A673 (cell line): ENCODE measurements at regions not wholly inside any gene's neighbourhood (a gene's known extent, or its start where the extent isn't known, plus 50 kb on each side); places are given as distances from the start of the nearest gene placed in this dataset.
A peak's percentile ranks its signal among the peaks of the same experiment; 100 is the strongest.

ENCODE experiments used
- BruUV-seq: library from RNA; stranded (reverse); fragments of 400-500 nt; replicated peaks from 2 replicates; lab custom pipeline; 2021; lab: Mats Ljungman, UMichigan
- CTCF ChIA-PET: fragments of 300-600 bp; sonication (Branson Sonifier 250); formaldehyde crosslinking; loops from one replicate; lab custom pipeline; 2022; ENCODE audit warnings: antibody characterized with exemption; lab: Charles Lee
- POLR2A ChIA-PET: fragments of 300-600 bp; sonication (Branson Sonifier 250); formaldehyde crosslinking; loops from one replicate; lab custom pipeline; 2022; ENCODE audit warnings: antibody characterized with exemption; ENCODE audit not compliant: low non-redundant PET; lab: Charles Lee
- DNase-seq: peaks from one replicate; pipeline ENCODE4 v3.0.0-alpha.2; 2015; ENCODE audit warnings: low spot score
- H3K27ac ChIP-seq: fragments of 200-600 bp; sonication (generic); 2 replicates; pipeline ENCODE4 v1.5.1; 2016; ENCODE audit warnings: mixed run types, low read depth, mild to moderate bottlenecking, mixed read lengths, antibody characterized with exemption, low read length; ENCODE audit not compliant: poor library complexity, severe bottlenecking
- H3K27me3 ChIP-seq: fragments of 200-600 bp; sonication (generic); replicated peaks from 2 replicates; pipeline ENCODE4 v1.6.1; 2017; ENCODE audit warnings: mixed run types, low read depth, mild to moderate bottlenecking, mixed read lengths, antibody characterized with exemption, low read length; ENCODE audit not compliant: insufficient read depth, poor library complexity
- H3K36me3 ChIP-seq: fragments of 200-600 bp; sonication (generic); 2 replicates; pipeline ENCODE4 v1.6.1; 2016; ENCODE audit warnings: mixed run types, mild to moderate bottlenecking, mixed read lengths, antibody characterized with exemption, low read length; ENCODE audit not compliant: insufficient read depth, poor library complexity, severe bottlenecking
- H3K4me1 ChIP-seq: fragments of 200-600 bp; sonication (generic); 2 replicates; pipeline ENCODE4 v1.6.1; 2017; ENCODE audit warnings: mixed run types, mild to moderate bottlenecking, mixed read lengths, antibody characterized with exemption, low read length; ENCODE audit not compliant: insufficient read depth, poor library complexity, severe bottlenecking
- H3K4me3 ChIP-seq: fragments of 200-600 bp; sonication (generic); 2 replicates; pipeline ENCODE4 v1.5.1; 2016; ENCODE audit warnings: low read depth, mixed run types, mild to moderate bottlenecking, mixed read lengths, low read length; ENCODE audit not compliant: poor library complexity, severe bottlenecking
- H3K9me3 ChIP-seq: fragments of 200-600 bp; sonication (generic); 2 replicates; pipeline ENCODE4 v1.6.1; 2016; ENCODE audit warnings: mixed run types, low read depth, mild to moderate bottlenecking, mixed read lengths, antibody characterized with exemption, low read length; ENCODE audit not compliant: poor library complexity, severe bottlenecking
- CTCF ChIP-seq: fragments of 300-800, 200-600 bp; sonication (generic); conservative IDR thresholded peaks from 2 replicates; pipeline ENCODE4 v1.5.1; 2017; ENCODE audit warnings: low read depth, mild to moderate bottlenecking, antibody characterized with exemption, low read length, moderate library complexity, mixed read lengths
- EZH2 ChIP-seq: fragments of 200-600 bp; sonication (generic); IDR thresholded peaks from 2 replicates; pipeline ENCODE4 v1.6.1; 2017; ENCODE audit warnings: borderline replicate concordance, low read depth, mild to moderate bottlenecking, mixed read lengths, antibody characterized with exemption, low read length; ENCODE audit not compliant: poor library complexity, severe bottlenecking
- intact Hi-C: fragments of 100-400 bp; cut with micrococcal nuclease; formaldehyde crosslinking; loops from one replicate; pipeline ENCODE4 v1.10.0; 2022; ENCODE audit not compliant: unreplicated experiment

GRCh38 chr21:18478513-18478912, 74.9 kb upstream of the TMPRSS15 start:
- POLR2A ChIA-PET = no interaction called here
- DNase-seq = no peak
- no peak overlapping the region for H3K4me3 ChIP-seq
- BruUV-seq = no TSS peak
- H3K36me3 ChIP-seq = no peaks in the 10 kb centered on the region
- no peaks in the 10 kb centered on the region for H3K9me3 ChIP-seq
- CTCF ChIA-PET = no interaction called here
- H3K27me3 ChIP-seq = no peaks in the 10 kb centered on the region
- H3K4me1 ChIP-seq = no peaks in the 10 kb centered on the region
- TF ChIP-seq CTCF (no peak), EZH2 (no peak)
- no peak overlapping the region for H3K27ac ChIP-seq
- intact Hi-C loops = no loop called here

- H3K27ac ChIP-seq = no peak overlapping the region
- POLR2A ChIA-PET = no interaction called here
- CTCF ChIA-PET = no interaction called here
- no peaks in the 10 kb centered on the region for H3K9me3 ChIP-seq
- no peaks in the 10 kb centered on the region for H3K4me1 ChIP-seq
- no peak for TF ChIP-seq CTCF
- TF ChIP-seq EZH2 = no peak
- no peak overlapping the region for H3K4me3 ChIP-seq
- H3K36me3 ChIP-seq = no peaks in the 10 kb centered on the region
- BruUV-seq = no TSS peak
- intact Hi-C loops = no loop called here
- DNase-seq = no peak
- H3K27me3 ChIP-seq = no peaks in the 10 kb centered on the region
Observed at GRCh38 chr21:18488252-18488651, 84.7 kb upstream of the TMPRSS15 start.

GRCh38 chr21:18493422-18493821, 89.8 kb upstream of the TMPRSS15 start:
- no TSS peak for BruUV-seq
- ChIA-PET CTCF (no interaction called here), POLR2A (no interaction called here)
- Histone ChIP-seq H3K4me3 (no peak overlapping the region), H3K9me3 (no peaks in the 10 kb centered on the region), H3K27ac (no peak overlapping the region), H3K4me1 (no peaks in the 10 kb centered on the region), H3K27me3 (no peaks in the 10 kb centered on the region), H3K36me3 (no peaks in the 10 kb centered on the region)
- DNase-seq = peak; percentile 28
- intact Hi-C loops = loop anchor here (5.0 kb wide), 1 partner anchor 106 kb away; no protein-coding TSS in a partner anchor
- no peak for TF ChIP-seq CTCF
- TF ChIP-seq EZH2 = no peak
